NOMO-1 (cell line): ENCODE measurements at regions not wholly inside any gene's neighbourhood (a gene's known extent, or its start where the extent isn't known, plus 50 kb on each side); places are given as distances from the start of the nearest gene placed in this dataset.

Experiments
- DNase-seq, 2 experiments: peaks; one replicate each; lab custom pipeline; 2025; ENCODE audit not compliant: unreplicated experiment in 2 of 2; lab: John Stamatoyannopoulos, UW

DNA sequence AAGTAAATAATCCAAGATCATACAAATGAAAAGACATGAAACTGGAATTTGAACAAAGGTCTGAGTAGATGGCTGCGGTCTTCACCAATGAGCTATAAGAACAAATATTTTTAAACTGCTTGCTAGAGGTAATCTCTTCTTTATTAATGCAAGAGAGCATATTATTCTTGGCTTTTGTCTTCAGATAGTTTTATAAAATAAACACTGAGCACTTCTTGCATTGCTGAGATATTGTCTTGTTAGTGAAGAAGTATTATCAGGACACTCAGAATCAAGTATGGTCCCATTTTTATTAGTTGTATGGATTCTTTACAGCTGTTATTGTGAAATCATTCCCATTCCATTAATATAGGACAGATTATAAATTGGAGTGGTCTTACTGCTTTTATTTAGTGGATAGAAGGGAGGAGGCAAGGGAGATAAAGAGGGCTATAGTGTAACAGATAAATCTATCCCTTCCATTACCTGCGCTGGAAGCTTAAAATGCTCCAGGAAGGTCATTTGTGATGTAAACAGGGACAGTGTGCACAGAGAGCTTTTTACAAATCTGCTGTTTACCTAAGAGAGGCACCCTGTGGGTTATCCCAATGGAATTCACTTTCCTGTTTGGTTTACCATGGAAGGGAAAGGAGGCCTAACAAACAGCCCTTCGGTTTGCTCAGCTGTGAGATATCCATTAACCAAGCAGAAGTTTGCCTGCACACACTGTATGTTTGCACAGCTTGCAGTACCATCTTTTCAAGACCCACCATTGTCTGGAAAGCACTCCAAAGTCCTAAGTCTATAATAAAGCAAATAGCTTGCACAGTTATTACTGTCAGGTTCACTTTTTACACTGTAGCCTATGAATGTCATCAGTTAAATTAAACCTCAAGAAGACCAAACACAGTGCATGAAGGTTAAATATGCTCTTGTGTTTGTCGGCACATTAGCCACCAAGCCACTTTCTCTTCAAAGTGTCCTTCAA, 347.7 kb upstream of the TGFBR2 start:
- DNase-seq: no peak

DNA sequence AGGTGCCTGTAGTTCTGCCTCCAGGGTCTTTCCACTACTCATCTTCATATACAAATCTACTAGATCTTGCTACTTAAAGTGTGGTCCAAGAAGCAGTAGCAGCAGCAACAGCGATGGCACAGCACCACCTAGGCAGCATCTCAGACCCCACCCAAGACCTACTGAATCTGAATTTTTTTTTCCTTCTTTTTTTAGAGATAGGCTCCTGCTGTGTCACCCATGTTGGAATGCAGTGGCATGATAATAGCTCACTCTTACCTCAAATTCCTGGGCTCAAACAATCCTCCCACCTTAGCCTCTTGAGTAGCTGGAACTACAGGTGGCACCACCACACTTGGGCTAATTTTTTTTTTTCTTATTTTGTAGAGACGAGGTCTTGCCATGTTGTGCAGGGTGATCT, 346.7 kb upstream of the TGFBR2 start:
- DNase-seq: no peak

DNA sequence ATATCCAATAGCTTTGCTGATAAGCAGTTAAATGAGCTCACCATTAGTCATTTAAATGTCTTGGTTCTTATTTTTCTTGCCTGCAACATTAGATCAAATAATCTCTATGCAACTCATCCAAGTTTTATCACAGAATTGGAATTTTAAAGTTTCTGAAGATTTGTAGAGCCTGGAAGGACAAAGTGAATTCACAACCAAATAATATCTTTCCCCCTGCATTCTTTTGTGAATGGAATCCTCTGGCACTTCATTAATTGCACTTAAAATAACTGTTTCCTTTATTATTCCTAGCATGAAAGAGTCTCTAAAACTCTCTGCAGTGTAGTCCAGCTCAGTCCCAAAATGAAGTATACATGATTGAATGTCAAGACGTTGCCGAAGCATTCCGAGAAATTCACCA, 345.6 kb upstream of the TGFBR2 start:
- DNase-seq: no peak

DNA sequence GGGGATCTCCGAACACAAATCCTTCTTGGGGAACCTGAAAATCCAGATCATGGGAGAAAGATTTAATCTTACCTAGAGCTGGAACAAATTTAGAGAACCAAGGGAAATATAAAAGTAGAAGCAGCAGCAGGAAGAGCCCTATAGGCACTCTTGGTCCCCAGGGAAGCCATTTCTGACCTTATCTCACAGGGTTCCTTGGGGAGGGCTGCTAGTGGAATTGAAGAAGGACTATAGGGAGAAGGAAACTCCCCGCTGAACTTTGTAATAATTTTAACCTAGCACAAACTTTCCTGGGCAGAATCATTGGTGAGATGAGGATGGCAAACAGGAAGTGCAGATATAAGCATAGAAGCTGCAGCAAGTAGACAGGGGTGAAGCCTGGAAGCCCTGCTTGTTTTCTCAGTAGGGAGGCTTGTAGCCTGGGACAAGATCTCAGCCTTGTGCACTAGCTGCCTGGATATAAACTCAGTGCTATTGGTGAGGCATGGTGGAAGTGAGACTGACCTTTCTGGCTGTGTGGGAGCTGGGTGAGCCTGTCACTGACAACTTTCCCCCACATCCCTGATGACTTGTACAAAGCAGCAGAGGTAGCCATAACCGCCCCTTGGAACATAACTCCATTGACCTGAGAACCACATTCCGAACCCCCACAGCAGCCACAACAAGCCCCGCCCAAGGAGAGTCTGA, 343.0 kb upstream of the TGFBR2 start:
- DNase-seq: no peak

DNA sequence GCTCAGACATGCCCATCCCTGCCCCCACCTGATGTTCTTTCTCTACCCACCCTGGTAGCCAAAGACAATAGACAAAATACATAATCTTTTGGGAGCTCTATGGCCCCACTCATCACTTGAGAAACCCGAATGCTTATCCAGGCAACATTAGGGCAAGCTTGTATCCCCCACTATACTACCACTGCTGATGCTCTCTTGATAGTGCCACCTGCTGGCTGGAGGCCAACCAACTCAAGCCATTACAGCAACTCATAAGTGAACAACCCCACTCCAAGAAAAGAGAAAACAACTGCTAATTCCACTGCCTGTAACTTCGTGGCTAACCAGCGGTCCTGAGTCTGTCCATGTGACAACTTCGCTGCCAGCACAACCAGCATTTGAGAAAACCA, 342.5 kb upstream of the TGFBR2 start:
- DNase-seq: no peak

DNA sequence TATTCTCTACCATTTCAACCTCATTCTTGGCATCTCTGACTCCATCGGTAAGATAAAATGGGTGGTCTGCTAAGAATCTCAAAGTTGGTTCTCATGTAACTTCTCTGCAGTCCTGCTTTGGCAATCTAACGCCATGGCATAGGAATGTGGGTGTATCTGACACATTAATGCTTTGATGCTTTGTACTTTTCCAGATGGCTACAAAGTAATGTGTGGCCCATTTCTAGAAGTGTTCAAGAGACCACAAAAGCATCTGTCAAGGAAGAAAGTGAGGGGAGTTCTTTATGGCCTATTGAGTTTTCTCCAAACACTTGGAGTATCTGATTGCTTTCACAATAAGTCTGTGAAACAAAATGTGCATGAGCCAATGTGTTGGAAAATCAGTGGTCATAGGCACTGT, 339.9 kb upstream of the TGFBR2 start:
- no peak for DNase-seq

DNA sequence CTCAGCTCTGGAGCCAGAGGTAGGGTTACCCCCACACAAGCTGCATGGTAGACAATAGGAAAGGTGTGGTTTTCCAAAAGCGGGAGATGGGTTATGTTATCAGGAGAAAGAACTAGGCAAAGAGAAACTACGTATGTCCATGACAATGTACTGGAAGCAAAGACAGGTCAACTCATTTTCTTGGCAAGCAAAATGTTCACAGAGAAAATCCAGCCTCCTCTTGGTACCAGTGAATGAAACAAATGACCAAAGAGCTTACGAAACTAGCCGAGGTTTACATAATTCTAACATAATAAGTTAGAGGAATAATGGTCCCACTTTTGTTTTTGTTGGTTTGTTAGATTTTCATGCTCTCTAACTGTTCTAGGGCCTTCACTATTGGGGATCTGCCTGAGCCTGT, 338.1 kb upstream of the TGFBR2 start:
- no peak for DNase-seq

DNA sequence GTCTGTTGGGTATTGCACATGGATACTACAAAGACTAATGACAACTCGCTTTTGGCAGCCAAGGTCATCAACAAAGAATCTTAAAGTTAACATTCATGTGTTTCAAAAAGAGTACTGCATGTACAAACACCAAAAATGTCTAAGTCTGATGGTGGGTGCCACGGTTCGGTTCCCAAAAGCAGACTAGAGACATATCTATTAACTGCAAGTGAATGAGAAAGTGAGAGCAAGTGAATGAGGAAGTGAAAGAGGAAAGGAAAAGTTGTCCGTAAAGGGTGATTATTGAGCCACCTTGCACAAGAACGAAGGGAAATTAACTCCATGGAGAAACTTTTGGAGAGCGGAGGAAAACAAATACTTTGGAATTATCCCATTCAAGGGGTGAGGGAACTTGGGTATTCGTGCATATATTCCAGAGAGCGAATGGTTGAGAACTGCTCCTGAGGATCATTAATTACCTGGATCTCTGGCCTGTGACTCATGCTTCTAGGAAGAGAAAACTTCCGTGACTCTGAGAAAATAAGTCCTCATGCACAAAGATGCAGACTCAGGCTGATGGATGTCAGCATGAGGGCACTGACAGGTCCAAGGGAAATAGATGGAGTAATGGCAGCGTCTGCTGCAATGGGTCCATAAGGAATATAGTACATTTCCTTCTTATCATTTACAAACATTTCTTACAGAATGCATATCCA, 336.5 kb upstream of the TGFBR2 start:
- peak; percentile 72 to 91 for DNase-seq

DNA sequence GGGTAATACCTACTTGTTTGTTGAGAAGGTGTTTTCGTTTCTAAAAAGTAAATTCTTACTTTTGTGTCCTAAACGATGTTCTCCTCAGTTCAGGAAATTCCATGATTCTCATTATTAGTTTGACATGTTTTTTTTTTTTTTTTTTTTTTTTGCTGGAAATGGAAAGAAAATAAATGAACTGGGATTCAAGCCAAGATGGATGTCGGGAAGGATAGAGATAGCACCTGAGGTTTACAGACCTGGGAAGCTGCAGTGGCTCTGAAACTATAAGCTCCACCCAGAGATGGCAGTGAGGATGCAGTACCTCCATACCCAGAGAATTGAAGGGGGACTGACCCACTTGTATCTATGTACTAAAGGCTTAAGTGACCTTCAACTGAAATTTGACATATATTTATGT, 334.6 kb upstream of the TGFBR2 start:
- no peak for DNase-seq

DNA sequence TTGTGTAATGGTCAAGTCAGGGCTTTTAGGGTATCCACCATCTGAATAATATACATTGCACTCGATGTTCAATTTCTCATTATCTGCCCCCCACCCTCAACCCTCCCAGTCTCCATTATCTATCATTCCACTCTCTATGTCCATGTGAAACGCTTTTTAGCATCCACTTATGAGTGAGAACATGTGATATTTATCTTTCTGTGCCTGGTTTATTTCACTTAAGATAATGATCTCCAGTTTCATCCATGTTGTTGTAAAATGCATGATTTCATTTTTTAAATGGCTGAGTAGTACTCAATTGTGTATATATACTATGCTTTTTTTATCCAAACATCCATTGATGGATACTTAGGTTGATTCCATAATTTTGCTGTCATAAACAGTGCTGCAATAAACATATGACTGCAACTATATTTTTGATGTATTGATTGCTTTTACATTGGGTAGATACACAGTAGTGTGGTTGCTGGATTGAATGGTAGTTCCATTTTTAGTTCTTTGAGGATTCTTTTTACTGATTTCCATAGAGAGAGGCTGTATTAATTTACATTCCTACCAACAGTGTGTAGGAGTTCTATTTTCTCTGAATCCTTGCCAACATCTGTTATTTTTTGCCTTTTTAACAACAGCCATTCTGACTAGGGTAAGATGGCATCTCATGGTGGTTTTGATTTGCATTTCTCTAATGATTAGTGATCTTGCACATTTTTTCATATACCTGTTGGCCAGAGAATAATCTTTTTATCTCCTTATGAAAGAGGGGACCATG, 332.9 kb upstream of the TGFBR2 start:
- no peak for DNase-seq

DNA sequence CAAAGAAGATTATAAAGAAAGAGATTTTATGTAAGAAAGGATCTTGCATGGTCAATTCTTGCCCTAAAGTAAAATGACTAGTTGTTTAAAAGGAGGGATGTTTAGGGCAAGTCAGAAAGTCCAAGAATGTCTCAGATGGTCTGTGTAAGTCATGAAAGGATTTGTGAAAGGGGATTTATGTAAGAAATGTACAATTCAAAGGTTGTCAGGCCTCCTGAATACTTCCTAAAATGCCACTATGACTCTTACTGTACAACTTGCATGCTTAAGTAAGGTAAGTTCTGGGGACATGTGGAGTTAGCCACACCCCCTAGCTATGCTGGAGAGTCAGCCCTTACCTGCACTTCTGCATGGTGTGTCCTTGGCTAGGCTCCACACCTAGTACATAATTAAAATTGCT, 328.9 kb upstream of the TGFBR2 start:
- DNase-seq: no peak

DNA sequence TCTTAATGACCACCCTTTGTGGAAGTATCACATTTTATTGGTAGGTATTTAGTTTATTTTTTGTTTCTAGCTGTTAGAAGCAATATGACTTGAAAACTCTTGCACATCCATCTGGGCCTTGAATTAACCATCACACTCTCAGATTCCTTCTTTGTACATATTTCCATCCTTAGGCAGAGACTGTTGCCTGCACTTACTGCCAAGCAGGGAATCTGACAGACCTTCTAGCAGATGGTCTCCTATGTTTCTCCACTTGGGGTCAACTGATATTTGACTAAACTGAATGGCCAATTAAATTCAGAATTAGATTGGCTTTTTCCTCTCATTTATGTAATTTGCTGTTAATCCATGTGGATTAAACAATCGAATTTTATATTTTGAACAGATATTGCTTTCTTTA, 324.9 kb upstream of the TGFBR2 start:
- no peak for DNase-seq

DNA sequence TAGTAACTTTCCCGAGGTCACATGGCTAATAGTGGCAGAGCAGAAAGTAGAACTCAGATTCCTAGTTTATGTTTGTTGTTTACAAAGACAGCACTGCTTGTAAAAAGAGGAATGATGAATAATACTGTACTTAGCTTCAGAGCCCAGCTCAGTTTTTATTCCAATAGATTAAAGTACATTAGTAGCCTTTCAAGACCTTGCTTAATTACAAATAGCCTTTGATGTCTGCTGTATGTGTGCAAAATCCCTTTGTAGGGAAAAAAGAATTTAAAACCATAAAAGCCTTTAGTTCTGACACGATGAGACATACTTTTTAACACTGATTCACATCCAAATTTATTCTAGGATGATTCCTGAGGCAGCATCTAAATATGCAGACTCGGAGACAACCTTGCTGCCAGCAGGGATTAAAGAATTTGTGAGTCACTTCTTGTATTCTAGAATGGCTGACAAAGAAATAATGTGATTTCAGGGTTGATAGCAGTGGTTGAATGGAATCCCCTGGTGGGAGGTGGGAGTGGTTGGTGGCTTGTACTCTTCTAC, 324.2 kb upstream of the TGFBR2 start:
- no peak for DNase-seq

DNA sequence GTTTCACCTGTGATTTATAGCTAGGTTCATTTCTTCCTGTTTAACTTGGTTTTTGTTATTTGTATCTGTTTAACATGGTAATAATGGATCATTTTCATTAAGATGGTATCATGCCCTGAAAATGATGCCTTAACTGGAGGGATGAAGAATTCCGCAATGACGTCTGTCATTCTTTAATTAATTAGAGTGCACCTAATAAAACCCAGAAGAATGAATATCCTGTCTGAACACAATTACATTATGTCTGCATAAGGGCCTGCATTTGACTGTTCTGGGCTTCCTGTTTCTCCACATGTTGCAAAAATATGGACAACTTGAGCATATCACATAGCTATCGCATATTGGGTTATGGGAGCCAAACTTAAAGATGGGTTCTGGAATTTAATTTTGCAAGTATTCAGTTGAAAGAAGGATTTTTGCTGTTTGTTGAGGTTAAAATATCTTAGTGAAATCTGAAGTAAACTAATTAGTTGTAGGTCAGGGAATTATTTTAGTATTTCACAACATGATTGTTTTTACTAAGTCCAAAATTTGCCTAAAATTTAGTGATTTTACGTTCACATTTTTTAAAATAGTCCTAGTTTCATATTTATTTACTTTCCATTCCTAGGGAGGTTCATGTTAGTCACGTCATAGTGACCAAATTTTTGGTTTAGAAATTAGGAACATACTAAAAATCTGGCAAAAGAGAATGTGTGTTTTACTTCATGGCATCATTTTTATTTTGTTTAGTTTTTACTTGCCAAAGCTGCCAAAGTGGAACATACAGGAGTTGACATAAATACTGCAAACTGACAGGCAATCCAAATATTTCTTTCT, 321.0 kb upstream of the TGFBR2 start:
- DNase-seq: no peak

DNA sequence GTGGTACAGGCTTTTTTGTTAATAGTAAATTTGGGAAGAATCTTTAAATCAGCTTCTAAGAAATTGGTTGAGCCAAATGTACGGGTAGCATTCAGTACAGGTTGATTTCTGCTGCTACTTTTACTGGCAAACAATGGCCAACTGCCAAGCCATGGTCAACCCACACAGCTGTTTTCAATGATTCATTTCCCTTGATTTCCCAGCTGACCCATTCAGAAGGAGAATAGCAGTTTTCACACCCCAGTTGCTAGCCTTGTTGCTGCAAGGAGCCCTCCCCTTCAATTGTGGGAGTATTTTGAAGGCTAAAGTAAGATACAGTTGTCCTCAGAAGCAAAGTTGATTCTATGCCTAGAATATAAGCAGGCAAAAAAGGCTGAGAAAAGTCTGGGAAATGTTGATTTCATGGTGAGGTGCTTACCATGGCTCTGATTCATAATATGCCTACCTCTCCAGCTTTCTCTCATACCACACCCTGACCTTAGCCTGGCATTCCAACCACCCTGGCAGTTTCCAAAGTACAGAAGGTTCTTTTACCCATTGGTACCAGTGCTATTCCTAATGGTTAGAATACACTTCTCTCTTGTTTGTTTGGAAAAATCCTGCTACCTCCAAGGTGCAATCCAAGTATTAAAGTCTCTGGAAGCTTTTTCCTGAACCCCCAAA, 320.3 kb upstream of the TGFBR2 start:
- no peak for DNase-seq

DNA sequence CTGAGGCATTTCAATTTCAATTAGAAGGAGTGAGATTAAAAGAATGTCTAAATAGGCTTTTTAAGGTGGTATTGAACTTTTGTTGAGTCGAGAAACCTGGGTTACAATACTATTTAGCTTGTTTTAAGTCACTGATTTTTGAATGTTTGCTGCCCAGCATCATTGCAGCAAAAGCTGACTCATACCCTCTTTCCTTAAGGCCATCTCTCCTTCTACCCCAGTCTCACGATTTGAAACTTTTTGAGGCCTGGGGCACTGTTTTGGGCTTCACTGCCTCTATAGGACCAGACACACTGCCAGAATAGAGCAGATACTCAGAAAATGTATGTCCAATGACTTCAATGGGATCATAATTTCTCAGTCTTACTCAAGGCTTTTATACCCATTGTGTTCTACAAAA, 319.6 kb upstream of the TGFBR2 start:
- no peak for DNase-seq

DNA sequence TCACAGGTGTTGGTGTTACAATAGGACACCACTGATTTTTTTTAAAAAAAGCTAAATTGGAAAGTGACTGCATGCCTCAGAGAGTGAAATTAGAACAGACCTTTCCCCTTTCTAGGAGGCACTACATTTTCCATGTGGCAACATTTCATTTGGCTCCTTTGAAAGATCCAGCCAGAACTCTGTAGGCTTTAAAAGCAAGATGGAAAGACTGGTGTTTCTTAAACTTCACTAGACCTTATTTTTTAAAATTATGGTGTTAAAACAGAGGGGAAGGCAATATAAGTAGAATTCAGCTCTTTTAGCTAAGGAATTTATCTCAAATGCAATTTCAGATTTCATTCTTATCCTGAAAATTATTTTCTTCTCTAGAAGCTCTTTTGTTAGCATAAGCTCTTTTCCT, 317.6 kb upstream of the TGFBR2 start:
- no peak for DNase-seq

DNA sequence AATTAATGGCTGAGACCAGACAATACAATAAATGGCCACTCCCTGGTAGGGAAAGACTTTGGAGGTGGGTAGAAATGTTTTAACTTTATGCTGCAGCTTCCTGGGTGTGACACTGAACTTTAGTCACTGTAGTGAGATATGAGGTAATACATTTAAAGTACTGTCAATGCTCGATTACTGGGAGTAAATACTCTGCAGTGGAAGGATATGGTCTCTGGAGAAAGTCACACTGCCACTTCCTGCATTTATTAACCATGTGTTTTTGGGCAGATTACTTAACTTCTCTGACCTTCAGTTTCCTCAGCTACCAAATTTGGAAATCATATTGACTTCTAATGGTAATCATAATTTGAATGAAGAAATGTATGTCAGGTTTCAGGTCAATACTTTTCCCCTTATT, 317.1 kb upstream of the TGFBR2 start:
- DNase-seq: peak in 1 of 2 experiments; percentile 47

DNA sequence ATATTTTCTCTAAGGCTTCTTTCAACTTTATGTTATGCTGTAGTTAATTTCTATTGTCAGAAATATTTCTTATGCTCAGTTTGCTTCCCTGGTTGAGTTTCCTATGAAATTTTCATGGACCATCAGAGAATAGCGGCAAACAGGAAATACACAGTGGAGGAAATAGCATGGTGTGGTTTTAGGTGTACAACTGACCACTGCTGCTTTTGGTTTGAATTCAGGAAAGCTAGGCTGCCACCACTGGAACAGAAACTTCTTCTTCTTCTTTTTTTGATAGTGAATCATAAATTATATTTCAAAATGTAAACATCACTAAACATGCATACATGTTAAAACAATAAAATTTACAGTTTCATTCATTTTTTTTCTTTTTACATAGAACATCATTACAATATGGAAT, 316.6 kb upstream of the TGFBR2 start:
- DNase-seq: peak; percentile 20 to 57
